ENCODE measurements at regions not wholly inside any gene's neighbourhood (a gene's known extent, or its start where the extent isn't known, plus 50 kb on each side); places are given as distances from the start of the nearest gene placed in this dataset.

DNA sequence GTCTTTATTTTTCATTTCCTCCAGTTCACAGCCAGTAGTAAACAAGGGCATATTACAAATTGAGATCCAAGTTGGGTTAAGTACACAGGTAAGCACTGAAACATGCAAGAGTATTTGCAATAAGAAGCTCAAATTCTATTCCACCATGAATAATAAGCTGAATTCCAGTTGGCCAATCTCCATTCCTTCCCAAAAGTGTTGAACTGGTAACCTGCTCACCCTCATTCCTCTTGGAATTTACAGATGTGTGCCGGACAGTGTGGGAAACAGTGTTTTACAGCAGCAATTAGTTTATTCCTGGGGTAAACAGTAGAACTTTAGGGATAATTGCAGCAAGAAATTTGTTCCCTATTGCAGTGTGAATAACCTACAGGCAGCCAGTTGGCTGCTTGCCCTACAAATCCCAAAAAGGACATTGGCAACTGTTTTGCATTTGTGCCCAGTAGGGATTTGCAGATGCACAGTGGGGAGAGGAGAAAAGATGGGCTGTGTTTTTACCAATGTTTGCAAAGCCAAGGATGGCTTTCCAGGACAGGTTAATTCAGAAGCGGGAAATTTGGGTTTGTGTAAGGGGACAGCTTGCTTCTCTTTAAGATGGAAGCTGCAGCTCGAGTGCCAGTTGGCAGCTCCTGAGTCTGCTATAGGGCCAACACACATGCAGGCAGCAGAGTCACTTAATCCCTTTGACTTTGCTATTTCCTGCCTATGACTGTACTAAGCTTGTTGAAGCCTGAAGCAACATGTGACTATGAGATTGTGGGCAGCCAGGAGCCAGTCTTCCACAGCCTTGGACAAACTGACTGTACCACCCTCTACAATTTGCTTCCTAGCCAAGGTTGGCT is 318.9 kb downstream of the MAP2K6 start:
- DNase-seq (ENCODE audit: extremely low read depth in 1 of 4, low spot score in 3 of 4): no peak
- no peak for ATAC-seq
- Histone ChIP-seq H3K27ac (ENCODE audit: extremely low read depth, low read depth, low read length) (no peak overlapping the region), H3K4me1 (replicated peaks in 1 of 2; ENCODE audit: control insufficient read depth in 2 of 2, insufficient read depth in 2 of 2, low read length in 2 of 2) (no peaks in the 10 kb centered on the region), H3K4me3 (no peak overlapping the region), H3K79me2 (ENCODE audit: control insufficient read depth, insufficient read depth, low read length) (no peaks in the 10 kb centered on the region), H4K20me1 (replicated peaks; ENCODE audit: control insufficient read depth, insufficient read depth, low read length) (no peaks in the 10 kb centered on the region), H2AFZ (ENCODE audit: low read depth, low read length) (no peak overlapping the region), H3K9me3 (replicated peaks; ENCODE audit: control insufficient read depth, insufficient read depth, low read depth, low read length) (no peaks in the 10 kb centered on the region), H3K27me3 (ENCODE audit: control insufficient read depth in 2 of 2, insufficient read depth in 2 of 2, low read length in 2 of 2) (no peaks in the 10 kb centered on the region), H3K9me1 (ENCODE audit: control insufficient read depth, insufficient read depth, low read length) (no peaks in the 10 kb centered on the region), H3K9ac (ENCODE audit: insufficient read depth in 1 of 2, low read depth in 2 of 2, low read length in 2 of 2) (no peak overlapping the region), H3K36me3 (ENCODE audit: control insufficient read depth, insufficient read depth, low read length) (no peaks in the 10 kb centered on the region), H3K4me2 (ENCODE audit: insufficient read depth, low read length) (no peak overlapping the region)
- no TSS peak for BruUV-seq (replicated peaks)
- CTCF ChIA-PET (ENCODE audit: low intra/inter-chr PET ratio): no interaction called here
- WGBS (ENCODE audit: insufficient coverage, low coverage, missing lambda C conversion rate): 0% methylated on average over 3 of the region's 3 CpGs
- TF ChIP-seq TAF1 (IDR thresholded peaks at IDR 0.05; ENCODE audit: control insufficient read depth, extremely low read depth, insufficient read depth, low read length, severe bottlenecking) (no peak), ARHGAP35 (IDR thresholded peaks at IDR 0.05; ENCODE audit: partially characterized antibody) (no peak), HDGF (IDR thresholded peaks at IDR 0.05) (no peak), DACH1 (IDR thresholded peaks at IDR 0.05; ENCODE audit: partially characterized antibody) (no peak), FOXK2 (conservative IDR thresholded peaks at IDR 0.05 in 1 of 2, IDR thresholded peaks at IDR 0.05 in 1 of 2; ENCODE audit: low read depth in 2 of 2) (no peak), TRIM25 (IDR thresholded peaks at IDR 0.05; ENCODE audit: borderline replicate concordance) (no peak), PHTF2 (CRISPR knock-in tag; IDR thresholded peaks at IDR 0.05) (no peak), ZKSCAN3 (CRISPR knock-in tag; IDR thresholded peaks at IDR 0.05) (no peak), SMAD2 (IDR thresholded peaks at IDR 0.05; ENCODE audit: low read depth, low read length) (no peak), TGIF2 (CRISPR knock-in tag; IDR thresholded peaks at IDR 0.05) (no peak), TCF7 (IDR thresholded peaks at IDR 0.05; ENCODE audit: borderline replicate concordance) (no peak)
- intact Hi-C loops (cut with micrococcal nuclease): no loop called here
- POLR2A ChIA-PET: no interaction called here
- in situ Hi-C loops (cut with MboI): no loop called here
- no peak for FAIRE-seq

Data from K562 (cell line).